CD4-positive, alpha-beta memory T cell (primary cell): ENCODE measurements at regions not wholly inside any gene's neighbourhood (a gene's known extent, or its start where the extent isn't known, plus 50 kb on each side); places are given as distances from the start of the nearest gene placed in this dataset.
A peak's percentile ranks its signal among the peaks of the same experiment; 100 is the strongest.

Source experiments
- CTCF ChIA-PET: fragments of 350-600 bp; sonication (Branson Sonifier 250); formaldehyde crosslinking; loops from one replicate; lab custom pipeline; 2021; ENCODE audit warnings: inconsistent platforms; ENCODE audit not compliant: partially characterized antibody; lab: Charles Lee
- POLR2A ChIA-PET: fragments of 350-600 bp; sonication (Branson Sonifier 250); formaldehyde crosslinking; loops from one replicate; lab custom pipeline; 2021; ENCODE audit not compliant: partially characterized antibody; lab: Charles Lee
- DNase-seq, 5 donors: peaks; one replicate each; pipeline versions ENCODE4 v3.0.0 to v3.0.0-alpha.2; 2020 to 2022; ENCODE audit warnings: mixed read lengths in 1 of 5
- H3K27ac ChIP-seq: one replicate; pipeline ENCODE4 v1.7.0; 2013; ENCODE audit warnings: low read depth, low read length
- H3K27me3 ChIP-seq: 2 replicates; pipeline ENCODE4 v1.7.0; 2013; ENCODE audit warnings: mild to moderate bottlenecking, low read length, moderate library complexity; ENCODE audit not compliant: insufficient read depth
- H3K36me3 ChIP-seq: 2 replicates; pipeline ENCODE4 v1.7.0; 2013; ENCODE audit warnings: mild to moderate bottlenecking, low read length, moderate library complexity; ENCODE audit not compliant: insufficient read depth
- H3K4me1 ChIP-seq: 2 replicates; pipeline ENCODE4 v1.7.0; 2013; ENCODE audit warnings: mild to moderate bottlenecking, low read length, moderate library complexity; ENCODE audit not compliant: insufficient read depth
- H3K4me3 ChIP-seq, 2 donors: one replicate each; pipeline ENCODE4 v1.7.0; 2013; ENCODE audit warnings: low read length in 2 of 2, mild to moderate bottlenecking in 1 of 2
- H3K9me3 ChIP-seq, 2 donors: one replicate each; pipeline ENCODE4 v1.7.0; 2013; ENCODE audit warnings: low read length in 2 of 2, control low read depth in 1 of 2; ENCODE audit not compliant: control insufficient read depth in 1 of 2
- H3K27ac Mint-ChIP-seq, 7 donors: one replicate each; pipeline ENCODE4 v1.8.0; 2020 to 2021; ENCODE audit warnings: mixed read lengths in 7 of 7, mild to moderate bottlenecking in 6 of 7, inconsistent platforms in 3 of 7, moderate library complexity in 3 of 7
- H3K27me3 Mint-ChIP-seq, 2 donors: one replicate each; pipeline ENCODE4 v1.8.0; 2020 to 2021; ENCODE audit warnings: mixed read lengths in 2 of 2
- H3K36me3 Mint-ChIP-seq, 2 donors: one replicate each; pipeline ENCODE4 v1.8.0; 2020 to 2021; ENCODE audit warnings: mixed read lengths in 2 of 2, inconsistent platforms in 1 of 2, mild to moderate bottlenecking in 1 of 2
- H3K4me1 Mint-ChIP-seq, 4 donors: one replicate each; pipeline ENCODE4 v1.8.0; 2020 to 2021; ENCODE audit warnings: mixed read lengths in 4 of 4, mild to moderate bottlenecking in 1 of 4
- H3K4me3 Mint-ChIP-seq, 8 donors: one replicate each; pipeline ENCODE4 v1.8.0; 2020 to 2021; ENCODE audit warnings: mixed read lengths in 8 of 8, mild to moderate bottlenecking in 7 of 8, moderate library complexity in 6 of 8, inconsistent platforms in 3 of 8
- H3K9me3 Mint-ChIP-seq, 8 donors: one replicate each; pipeline ENCODE4 v1.8.0; 2020 to 2021; ENCODE audit warnings: mixed read lengths in 8 of 8, mild to moderate bottlenecking in 5 of 8, inconsistent platforms in 3 of 8, moderate library complexity in 1 of 8
- intact Hi-C: fragments of 100-400 bp; cut with micrococcal nuclease; formaldehyde crosslinking; loops from one replicate; pipeline ENCODE4 v1.15.1; 2023

DNA sequence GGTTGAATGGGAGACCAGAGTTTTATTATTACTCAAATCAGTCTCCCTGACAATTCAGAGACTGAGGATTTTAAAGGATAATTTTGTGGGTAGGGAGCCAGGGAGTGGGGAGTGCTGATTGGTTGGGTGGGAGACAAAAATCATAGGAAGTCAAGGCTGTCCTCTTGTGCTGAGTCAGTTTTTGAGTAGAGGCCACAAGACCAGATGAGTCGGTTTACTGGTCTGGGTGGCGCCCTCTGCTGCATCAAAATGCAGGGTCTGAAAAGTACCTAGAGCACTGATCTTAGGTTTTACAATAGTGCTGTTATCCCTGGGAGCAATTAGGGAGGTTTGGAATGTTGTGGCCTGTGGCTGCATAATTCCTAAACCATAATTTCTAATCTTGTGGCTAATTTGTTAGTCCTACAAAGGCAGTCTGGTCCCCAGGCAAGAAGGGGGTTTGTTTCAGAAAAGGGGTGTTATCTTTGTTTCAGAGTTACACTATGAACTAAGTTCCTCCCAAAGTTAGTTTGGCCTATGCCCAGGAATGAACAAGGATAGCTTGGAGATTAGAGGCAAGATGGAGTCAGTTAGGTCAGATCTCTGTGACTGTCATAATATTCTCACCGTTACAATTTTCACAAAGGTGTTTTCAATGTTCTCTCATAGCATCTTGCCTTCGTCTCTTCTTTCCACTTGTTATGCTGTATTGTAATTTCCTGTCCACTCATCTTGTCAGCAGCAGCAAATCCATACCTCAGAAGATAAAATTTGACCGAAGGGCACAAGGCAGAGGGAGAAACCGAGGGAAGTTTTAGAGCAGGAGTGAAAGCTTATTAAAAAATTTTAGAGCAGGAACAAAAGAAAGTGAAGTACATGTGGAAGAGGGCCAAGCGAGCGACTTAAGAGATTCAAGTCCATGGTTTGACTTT lies 59.2 kb upstream of the CLINT1 start:
- Histone ChIP-seq H3K27ac (no peak overlapping the region), H3K36me3 (no peaks in the 10 kb centered on the region), H3K27me3 (no peaks in the 10 kb centered on the region), H3K9me3 (no peaks in the 10 kb centered on the region), H3K4me3 (no peak overlapping the region), H3K4me1 (peaks cover 23% of the 10 kb centered on the region)
- no peaks in the 10 kb centered on the region for H3K9me3 Mint-ChIP-seq
- H3K4me3 Mint-ChIP-seq = peak overlapping the region in 5 of 8 donors; percentile 39 to 81 (median 63)
- POLR2A ChIA-PET = no interaction called here
- no peaks in the 10 kb centered on the region for H3K27me3 Mint-ChIP-seq
- peak overlapping the region in 6 of 7 donors; percentile 46 to 94 (median 49) for H3K27ac Mint-ChIP-seq
- H3K4me1 Mint-ChIP-seq = peaks cover 22 to 28% (median 27%) of the 10 kb centered on the region in 4 donors
- peak; percentile 26 to 52 (median 41) for DNase-seq
- no peaks in the 10 kb centered on the region for H3K36me3 Mint-ChIP-seq
- intact Hi-C loops = loop anchor here (1.0 to 5.0 kb wide), 3 partner anchors 31 to 102 kb away; partner anchors contain the start of gene CLINT1
- CTCF ChIA-PET = interaction anchor here (0.7 to 2.9 kb wide), 12 partner anchors 10 to 95 kb away, joined by 3 to 9 read pairs (median 4); partner anchors contain the start of gene CLINT1

DNA sequence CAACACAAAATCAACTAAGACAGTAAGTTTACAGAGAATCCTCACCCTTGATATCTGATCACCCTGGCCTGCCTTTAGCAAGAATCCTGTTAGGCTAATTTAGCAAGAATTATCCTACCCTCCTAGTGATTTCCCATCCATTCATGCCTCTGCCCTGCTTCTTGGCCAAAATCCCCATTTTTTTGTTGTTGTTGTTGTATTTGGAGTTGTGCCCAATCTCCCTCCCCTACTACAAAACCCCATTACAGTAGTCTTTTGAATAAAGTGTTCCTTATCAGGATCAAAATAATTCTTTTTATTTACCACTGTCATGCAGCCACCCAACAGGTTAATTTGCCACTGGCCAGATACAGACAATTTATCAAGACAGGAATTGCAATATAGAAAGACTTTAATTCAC lies 58.5 kb upstream of the CLINT1 start:
- Histone ChIP-seq H3K36me3 (no peaks in the 10 kb centered on the region), H3K4me3 (no peak overlapping the region), H3K27me3 (no peaks in the 10 kb centered on the region), H3K9me3 (no peaks in the 10 kb centered on the region), H3K27ac (no peak overlapping the region), H3K4me1 (peaks cover 23% of the 10 kb centered on the region)
- no peak for DNase-seq
- intact Hi-C loops = loop anchor here (5.0 kb wide), 1 partner anchor 60 kb away; the partner anchor contains the start of gene CLINT1
- Mint-ChIP-seq H3K9me3 (no peaks in the 10 kb centered on the region), H3K36me3 (no peaks in the 10 kb centered on the region), H3K4me1 (peaks cover 22 to 28% (median 27%) of the 10 kb centered on the region in 4 donors), H3K27me3 (no peaks in the 10 kb centered on the region), H3K27ac (peak overlapping the region in 3 of 7 donors; percentile 23 to 62 (median 50)), H3K4me3 (peak overlapping the region in 2 of 8 donors; percentile 32 to 47)
- ChIA-PET POLR2A (interaction anchor here (0.5 kb wide), 1 partner anchor 350 kb away, joined by 3 read pairs; no protein-coding TSS in a partner anchor), CTCF (interaction anchor here (1.3 to 2.9 kb wide), 6 partner anchors 9 to 100 kb away, joined by 3 to 9 read pairs (median 5); partner anchors contain the start of gene CLINT1)

DNA sequence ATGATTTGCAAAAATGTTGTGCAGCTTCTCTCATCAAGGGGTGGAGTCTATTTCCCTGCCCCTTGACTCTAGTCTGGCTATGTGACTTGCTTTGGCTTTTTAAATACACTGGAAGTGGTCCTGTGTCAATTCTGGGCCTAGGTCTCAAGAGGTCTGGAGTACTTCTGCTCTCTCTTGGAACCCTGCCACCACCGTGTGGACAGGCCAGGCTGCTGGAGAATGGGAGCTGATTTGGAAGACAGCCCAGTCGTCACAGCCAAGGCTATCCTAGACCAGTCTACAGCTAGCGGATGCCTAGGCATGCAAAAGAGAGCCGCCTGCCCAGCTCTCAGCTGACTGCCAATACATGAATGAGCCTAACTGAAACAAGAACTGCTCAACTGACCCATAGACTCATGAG lies 56.7 kb upstream of the CLINT1 start:
- H3K27ac Mint-ChIP-seq = no peak overlapping the region
- Histone ChIP-seq H3K4me1 (peaks cover 23% of the 10 kb centered on the region), H3K36me3 (no peaks in the 10 kb centered on the region), H3K27me3 (no peaks in the 10 kb centered on the region), H3K27ac (no peak overlapping the region), H3K4me3 (no peak overlapping the region), H3K9me3 (no peaks in the 10 kb centered on the region)
- H3K4me1 Mint-ChIP-seq = peaks cover 22 to 28% (median 27%) of the 10 kb centered on the region in 4 donors
- DNase-seq = no peak
- intact Hi-C loops = loop anchor here (5.0 kb wide), 1 partner anchor 58 kb away; the partner anchor contains the start of gene CLINT1
- CTCF ChIA-PET = interaction anchor here (0.8 to 2.9 kb wide), 4 partner anchors 33 to 59 kb away, joined by 3 to 11 read pairs (median 6); partner anchors contain the start of gene CLINT1
- H3K27me3 Mint-ChIP-seq = no peaks in the 10 kb centered on the region
- peaks cover 0 to 2% (median 0%) of the 10 kb centered on the region in 8 donors for H3K9me3 Mint-ChIP-seq
- H3K36me3 Mint-ChIP-seq = no peaks in the 10 kb centered on the region
- POLR2A ChIA-PET = interaction anchor here (1.1 kb wide), 1 partner anchor 25 kb away, joined by 3 read pairs; no protein-coding TSS in a partner anchor
- no peak overlapping the region for H3K4me3 Mint-ChIP-seq

DNA sequence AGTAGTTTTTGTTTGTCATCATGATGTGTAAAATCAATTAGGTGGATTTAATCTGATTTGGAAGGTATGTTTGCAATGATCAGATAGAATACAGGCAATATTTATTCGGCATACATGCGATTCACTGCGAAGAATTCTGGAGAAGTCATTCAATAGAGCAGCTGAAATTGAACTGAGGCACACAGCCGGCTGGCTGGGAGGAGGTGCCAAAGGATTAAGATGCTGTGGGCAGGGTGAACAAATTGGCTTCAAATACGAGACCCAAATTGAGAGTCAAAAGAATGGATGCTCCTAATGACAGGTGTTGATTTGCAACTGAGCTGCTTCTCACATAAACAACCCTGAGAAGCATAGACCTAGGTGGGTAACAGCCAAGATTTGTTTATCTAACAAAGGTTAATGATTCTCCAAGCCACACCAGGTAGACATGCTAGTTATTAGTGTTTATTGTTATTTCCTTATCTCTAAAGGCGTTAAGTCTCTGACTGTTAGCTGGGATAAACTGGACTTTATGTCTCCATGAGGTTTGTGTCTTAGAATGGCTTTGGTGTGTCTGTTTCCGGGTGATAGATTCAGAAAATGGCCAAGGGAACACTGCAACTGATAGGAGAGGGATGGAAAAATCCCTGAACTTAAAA lies 55.3 kb upstream of the CLINT1 start:
- Histone ChIP-seq H3K27me3 (no peaks in the 10 kb centered on the region), H3K27ac (no peak overlapping the region), H3K4me1 (peaks cover 15% of the 10 kb centered on the region), H3K36me3 (no peaks in the 10 kb centered on the region), H3K9me3 (no peaks in the 10 kb centered on the region), H3K4me3 (no peak overlapping the region)
- CTCF ChIA-PET = no interaction called here
- POLR2A ChIA-PET = no interaction called here
- H3K9me3 Mint-ChIP-seq = peaks cover 0 to 2% (median 0%) of the 10 kb centered on the region in 8 donors
- no peaks in the 10 kb centered on the region for H3K27me3 Mint-ChIP-seq
- peaks cover 15 to 18% (median 17%) of the 10 kb centered on the region in 4 donors for H3K4me1 Mint-ChIP-seq
- no peak for DNase-seq
- no peak overlapping the region for H3K4me3 Mint-ChIP-seq
- intact Hi-C loops = no loop called here
- H3K36me3 Mint-ChIP-seq = no peaks in the 10 kb centered on the region
- H3K27ac Mint-ChIP-seq = peak overlapping the region in 1 of 7 donors; percentile 32

DNA sequence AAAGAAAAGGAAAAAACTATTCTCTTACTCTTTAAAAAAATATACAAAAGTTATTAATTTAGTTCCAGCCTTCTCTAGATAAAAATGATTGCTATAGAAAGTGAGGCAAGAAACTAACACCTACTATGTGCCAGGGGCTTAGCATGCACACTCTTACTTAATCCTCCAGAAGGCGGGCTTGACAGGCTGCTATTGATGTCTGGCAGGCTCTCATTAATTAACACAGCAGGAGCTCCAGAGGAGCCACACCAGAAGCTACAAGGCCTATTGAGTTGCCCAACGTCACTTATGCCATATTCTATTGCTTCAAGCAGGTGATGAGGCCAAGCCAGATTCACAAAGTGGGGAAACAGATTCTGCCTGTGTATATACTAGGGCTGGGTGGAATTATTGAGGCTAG lies 54.6 kb upstream of the CLINT1 start:
- Histone ChIP-seq H3K9me3 (no peaks in the 10 kb centered on the region), H3K4me3 (no peak overlapping the region), H3K4me1 (peaks cover 8% of the 10 kb centered on the region), H3K27me3 (no peaks in the 10 kb centered on the region), H3K36me3 (no peaks in the 10 kb centered on the region), H3K27ac (no peak overlapping the region)
- intact Hi-C loops = no loop called here
- DNase-seq = no peak
- ChIA-PET POLR2A (no interaction called here), CTCF (no interaction called here)
- Mint-ChIP-seq H3K4me3 (no peak overlapping the region), H3K4me1 (peaks cover 8 to 11% (median 10%) of the 10 kb centered on the region in 4 donors), H3K27ac (no peak overlapping the region), H3K36me3 (no peaks in the 10 kb centered on the region), H3K27me3 (no peaks in the 10 kb centered on the region), H3K9me3 (peaks cover 0 to 2% (median 0%) of the 10 kb centered on the region in 8 donors)

DNA sequence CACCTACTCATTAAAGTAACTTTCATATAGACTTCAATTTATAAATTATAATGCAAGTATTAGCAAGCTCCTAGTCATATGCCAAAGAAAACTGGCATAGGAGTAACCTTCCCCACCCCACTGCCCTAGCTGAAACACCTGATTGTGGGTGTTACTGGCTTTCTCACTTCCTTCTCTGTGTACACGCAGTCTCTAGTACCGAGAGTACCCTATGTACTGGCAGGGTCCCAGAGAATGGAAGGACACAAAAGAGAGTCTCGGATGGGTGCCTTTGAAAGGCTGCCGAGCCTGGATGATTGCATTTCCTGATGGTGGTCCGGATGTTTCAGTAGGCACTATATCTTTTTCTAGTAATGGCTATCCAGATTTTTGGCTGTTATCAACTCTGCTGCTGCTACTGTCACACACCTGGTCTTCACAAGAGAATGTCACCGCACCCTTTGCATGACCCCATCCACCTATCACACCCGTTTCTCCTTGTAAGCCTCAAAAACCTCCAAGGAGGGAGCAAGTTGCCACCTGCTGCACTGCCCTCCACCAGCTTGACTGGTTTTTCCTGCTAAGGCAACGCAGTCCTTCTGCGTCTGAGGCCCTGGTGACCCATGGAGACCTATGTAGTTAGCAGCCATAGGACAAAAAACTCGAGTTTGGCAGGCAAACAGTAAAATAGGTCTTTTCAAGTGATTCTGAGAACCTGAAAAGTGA lies 53.8 kb upstream of the CLINT1 start:
- POLR2A ChIA-PET = no interaction called here
- H3K4me3 ChIP-seq = no peak overlapping the region

More for the DNA sequence above, 53.8 kb upstream of the CLINT1 start:
- Mint-ChIP-seq H3K4me1 (peaks cover under 1 to 3% (median 2%) of the 10 kb centered on the region in 4 donors), H3K9me3 (peaks cover 0 to 2% (median 0%) of the 10 kb centered on the region in 8 donors), H3K4me3 (no peak overlapping the region), H3K27me3 (no peaks in the 10 kb centered on the region), H3K27ac (no peak overlapping the region), H3K36me3 (no peaks in the 10 kb centered on the region)
- H3K27ac ChIP-seq = no peak overlapping the region
- H3K27me3 ChIP-seq = no peaks in the 10 kb centered on the region
- H3K4me1 ChIP-seq = peaks cover under 1% of the 10 kb centered on the region
- no peaks in the 10 kb centered on the region for H3K9me3 ChIP-seq
- intact Hi-C loops = no loop called here
- H3K36me3 ChIP-seq = no peaks in the 10 kb centered on the region
- CTCF ChIA-PET = interaction anchor here (0.9 to 1.2 kb wide), 2 partner anchors 67 to 95 kb away, joined by 3 read pairs; no protein-coding TSS in a partner anchor
- DNase-seq = no peak
